Choroid plexus epithelial cell (primary cell): ENCODE measurements at regions not wholly inside any gene's neighbourhood (a gene's known extent, or its start where the extent isn't known, plus 50 kb on each side); places are given as distances from the start of the nearest gene placed in this dataset.
A peak's percentile ranks its signal among the peaks of the same experiment; 100 is the strongest.

Experiments
- DNase-seq: peaks from one replicate; pipeline ENCODE4 v3.0.0-alpha.2; 2010; ENCODE audit warnings: low read depth
- H3K4me3 ChIP-seq: 2 replicates; pipeline ENCODE4 v1.5.1; 2011; ENCODE audit warnings: low read depth, mild to moderate bottlenecking, control low read depth, low read length, moderate library complexity
- CTCF ChIP-seq: conservative IDR thresholded peaks from 2 replicates; pipeline ENCODE4 v1.5.1; 2011; ENCODE audit warnings: low read depth, mild to moderate bottlenecking, control low read depth, inconsistent platforms, low read length, moderate library complexity

DNA sequence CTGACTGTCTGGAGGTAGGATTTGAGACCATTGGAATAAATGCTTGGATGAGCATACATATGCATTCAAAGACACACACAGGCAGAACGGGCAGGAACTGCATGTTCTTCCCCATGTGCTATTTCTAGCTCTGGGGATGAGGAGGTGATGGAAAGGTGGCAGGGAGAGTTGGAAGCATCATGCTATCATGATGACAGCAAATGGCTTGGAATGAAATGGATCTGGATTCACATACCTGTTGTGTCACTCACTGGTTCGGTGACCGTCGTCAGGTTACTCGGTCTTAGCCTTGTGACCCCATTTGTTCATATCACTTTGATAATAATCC lies 627.9 kb upstream of the KIRREL3 start:
- H3K4me3 ChIP-seq, result no peak overlapping the region
- DNase-seq, result no peak
- no peak for TF ChIP-seq CTCF

DNA sequence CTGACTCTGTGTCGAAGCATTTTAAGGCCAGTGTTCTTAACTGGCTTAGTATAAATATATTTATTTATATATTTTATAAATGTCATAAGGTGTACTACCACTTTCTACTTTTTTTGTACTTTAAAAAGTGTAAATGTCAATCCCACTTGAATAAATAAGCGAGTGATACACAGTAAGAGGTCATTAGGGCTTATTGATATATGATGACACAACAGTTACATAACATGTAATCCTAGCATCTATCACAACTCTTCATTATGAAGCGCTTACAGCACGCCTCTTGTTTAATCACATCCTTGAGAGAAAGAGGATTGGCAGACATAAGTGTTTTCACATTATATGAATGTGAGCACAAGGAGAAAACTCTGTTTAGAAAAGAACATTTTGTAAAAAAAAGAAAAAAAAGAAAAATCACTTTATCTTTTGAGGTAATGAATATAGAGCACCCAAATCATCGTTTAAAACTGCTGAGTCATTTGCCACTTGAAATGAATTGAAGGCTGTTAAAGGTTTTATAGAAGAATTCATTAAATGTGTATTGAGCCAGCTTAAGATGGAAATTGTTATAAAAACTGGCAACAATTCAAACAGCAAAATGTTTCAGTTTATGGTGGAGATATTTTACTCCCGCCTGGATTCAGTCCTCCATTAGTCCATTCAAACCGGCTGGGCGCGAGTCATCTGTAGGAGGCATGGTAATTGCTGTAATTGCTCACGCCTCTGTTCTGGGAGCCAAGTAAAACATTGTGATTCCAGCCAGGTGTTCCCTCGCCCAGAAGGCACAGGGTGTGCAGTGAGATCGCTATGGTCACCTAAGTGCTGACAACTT lies 627.3 kb upstream of the KIRREL3 start:
- no peak overlapping the region for H3K4me3 ChIP-seq
- no peak for TF ChIP-seq CTCF
- no peak for DNase-seq

GRCh38 chr11:127627204-127627603 lies 626.6 kb upstream of the KIRREL3 start:
- DNase-seq, result no peak
- no peak for TF ChIP-seq CTCF
- no peak overlapping the region for H3K4me3 ChIP-seq

GRCh38 chr11:127625402-127625801 lies 624.8 kb upstream of the KIRREL3 start:
- TF ChIP-seq CTCF, result no peak
- DNase-seq, result no peak
- no peak overlapping the region for H3K4me3 ChIP-seq

DNA sequence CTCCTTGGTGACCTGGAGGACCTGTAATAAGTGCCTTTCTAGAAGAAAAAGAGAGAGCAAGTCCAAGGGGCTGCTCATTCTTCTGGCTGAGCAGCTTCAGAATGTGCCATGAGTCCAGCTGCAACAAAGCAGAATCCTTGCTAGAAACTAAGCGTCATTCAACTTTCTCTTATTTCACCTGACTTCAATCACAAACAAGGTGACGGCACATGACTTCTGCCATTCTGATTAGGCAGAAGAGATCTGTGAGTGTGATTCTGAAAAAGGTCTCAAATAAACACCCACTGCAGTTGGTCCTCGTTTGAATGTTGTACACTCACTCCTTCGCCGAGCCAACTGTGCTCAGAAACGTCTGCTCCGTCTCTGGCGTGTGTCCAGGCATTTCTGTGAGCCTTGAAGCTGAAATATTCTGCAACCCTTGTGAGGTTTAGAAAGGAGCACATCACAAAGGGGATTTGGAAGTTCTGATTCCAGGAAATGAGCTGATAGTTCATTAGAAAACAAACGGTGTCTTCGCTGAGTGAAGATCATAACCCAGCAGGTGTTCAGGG lies 623.8 kb upstream of the KIRREL3 start:
- H3K4me3 ChIP-seq, result no peak overlapping the region
- peak; percentile 5 for DNase-seq
- TF ChIP-seq CTCF, result no peak

DNA sequence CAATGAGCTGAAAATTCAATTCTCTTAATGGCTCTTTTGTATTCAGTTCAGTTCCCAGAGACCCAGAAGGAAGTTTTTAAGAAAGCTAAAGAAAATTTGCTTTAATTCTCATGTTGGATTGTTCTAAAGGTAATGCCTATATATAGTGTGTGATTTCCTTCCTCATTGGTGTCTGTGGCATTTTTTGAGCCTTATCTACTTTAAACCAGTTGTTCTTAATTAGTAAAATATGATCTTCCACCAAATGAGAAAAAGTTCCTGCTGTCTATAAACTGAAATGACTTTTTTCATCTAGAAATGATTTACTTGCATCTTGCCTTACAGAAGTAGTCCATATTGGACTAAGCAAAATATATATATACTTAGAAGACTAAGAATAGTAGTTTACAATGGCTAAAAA lies 622.1 kb upstream of the KIRREL3 start:
- DNase-seq, result no peak
- TF ChIP-seq CTCF, result no peak
- H3K4me3 ChIP-seq, result no peak overlapping the region

DNA sequence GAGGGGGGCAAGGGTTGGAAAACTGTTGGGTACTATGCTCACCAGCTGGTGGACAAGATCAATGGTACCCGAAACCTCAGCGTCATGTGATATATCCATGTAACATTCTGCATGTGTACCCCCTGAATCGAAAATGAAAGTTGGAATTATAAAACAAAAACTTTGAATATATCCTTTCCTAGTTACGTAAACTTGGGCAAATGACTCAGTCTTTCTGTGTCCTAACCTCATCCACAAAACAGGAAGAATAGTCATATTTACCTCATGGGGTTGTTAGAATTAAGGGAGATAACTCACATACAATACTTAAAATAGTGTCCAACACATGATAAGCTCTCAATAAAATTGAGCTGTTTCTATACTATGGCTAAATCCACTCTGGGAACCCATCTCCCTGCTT lies 620.1 kb upstream of the KIRREL3 start:
- peak; percentile 1 for DNase-seq
- no peak for TF ChIP-seq CTCF
- no peak overlapping the region for H3K4me3 ChIP-seq
